ENCODE measurements at regions not wholly inside any gene's neighbourhood (a gene's known extent, or its start where the extent isn't known, plus 50 kb on each side); places are given as distances from the start of the nearest gene placed in this dataset.

DNA sequence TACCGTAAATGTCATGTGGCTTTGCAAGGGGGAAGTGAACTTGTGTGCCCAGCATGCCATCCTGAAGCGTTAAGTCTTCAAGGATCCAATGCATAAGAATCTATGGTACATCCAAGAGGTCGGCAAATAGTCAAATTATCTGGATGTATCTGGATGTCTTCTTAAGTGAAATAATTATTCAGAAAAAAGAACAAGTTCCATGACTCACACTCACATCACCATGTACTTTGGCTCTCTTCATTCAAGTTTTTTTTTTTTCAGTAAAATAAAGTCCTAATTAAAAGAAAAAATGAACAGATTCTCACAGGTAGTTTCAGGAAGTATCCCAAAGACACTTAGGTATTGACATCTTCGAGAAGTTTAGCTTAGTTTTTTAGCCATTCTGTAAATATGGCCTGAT lies 62.7 kb upstream of the MEGF10 start:
- no peaks in the 10 kb centered on the region for H3K36me3 ChIP-seq
- H3K4me1 ChIP-seq, result peaks cover 0 to 13% (median 2%) of the 10 kb centered on the region in 4 donors
- WGBS, 2 donors (ENCODE audit: low coverage in 1 of 2), result 94 to 97% methylated on average over 4 of the region's 4 CpGs
- intact Hi-C loops (cut with DNase I; ENCODE audit: low total_unique reads) (no loop called here), in situ Hi-C loops (cut with MboI; ENCODE audit: low pct_ligation_motif_present in 1 of 4, low pct_unique_long_range_greater_than_20kb in 1 of 4, low sequenced_read_pairs in 3 of 4) (no loop called here)
- H3K27ac ChIP-seq, result no peak overlapping the region
- no peak overlapping the region for H3K4me3 ChIP-seq
- TF ChIP-seq CTCF (IDR thresholded peaks at IDR 0.05), result no peak
- no peak for TF ChIP-seq EP300 (IDR thresholded peaks at IDR 0.05; ENCODE audit: low read depth)
- no peak for TF ChIP-seq POLR2A (IDR thresholded peaks at IDR 0.05)
- no peak for TF ChIP-seq POLR2AphosphoS5 (IDR thresholded peaks at IDR 0.05)
- no peaks in the 10 kb centered on the region for H3K9me3 ChIP-seq
- no peaks in the 10 kb centered on the region for H3K27me3 ChIP-seq
- DNase-seq, result no peak

DNA sequence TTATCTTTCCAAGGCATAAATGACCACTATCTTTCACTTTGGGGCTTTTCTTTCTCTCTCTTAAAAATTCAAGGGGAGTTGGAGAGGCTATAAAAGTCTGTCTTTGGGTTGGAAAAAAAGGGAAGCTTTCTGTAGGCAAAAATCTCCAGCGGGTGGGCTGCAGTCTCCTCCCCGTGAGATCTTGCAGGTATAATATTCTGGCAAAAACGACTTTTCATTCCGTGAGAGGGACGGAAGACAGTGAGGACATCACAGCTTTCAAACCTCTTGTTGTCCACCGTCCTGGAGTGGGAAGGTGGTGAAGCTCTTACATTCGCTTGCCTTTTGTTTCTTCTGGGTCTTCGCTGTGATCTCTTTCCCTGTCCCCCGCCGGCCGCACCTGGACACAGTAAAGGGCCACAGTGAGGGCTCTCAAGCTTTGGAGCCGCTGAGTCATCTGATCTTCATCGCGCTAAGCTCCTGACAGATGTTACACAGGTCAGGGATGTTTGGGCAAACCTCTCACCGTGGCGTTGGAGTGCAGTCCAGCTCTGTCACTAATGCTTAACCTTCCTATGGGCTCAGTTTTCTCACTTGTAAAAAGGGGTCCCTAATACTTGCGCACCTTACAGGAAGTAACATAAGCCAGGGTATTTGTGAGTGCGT lies 61.9 kb upstream of the MEGF10 start:
- Histone ChIP-seq H3K36me3 (no peaks in the 10 kb centered on the region), H3K9me3 (no peaks in the 10 kb centered on the region), H3K27ac (peak overlapping the region in 3 of 4 donors; percentile 53 to 80 (median 77)), H3K27me3 (no peaks in the 10 kb centered on the region), H3K4me1 (peaks cover 0 to 13% (median 2%) of the 10 kb centered on the region in 4 donors), H3K4me3 (peak overlapping the region in 3 of 4 donors; percentile 39 to 60 (median 50))
- DNase-seq, result peak; percentile 7
- intact Hi-C loops (cut with DNase I; ENCODE audit: low total_unique reads) (no loop called here), in situ Hi-C loops (cut with MboI; ENCODE audit: low pct_ligation_motif_present in 1 of 4, low pct_unique_long_range_greater_than_20kb in 1 of 4, low sequenced_read_pairs in 3 of 4) (no loop called here)
- TF ChIP-seq CTCF (IDR thresholded peaks at IDR 0.05) (no peak), POLR2AphosphoS5 (IDR thresholded peaks at IDR 0.05) (no peak), POLR2A (IDR thresholded peaks at IDR 0.05) (no peak), EP300 (IDR thresholded peaks at IDR 0.05; ENCODE audit: low read depth) (no peak)
- WGBS, 2 donors (ENCODE audit: low coverage in 1 of 2), result 84 to 90% methylated on average over 9 to 18 of the region's 18 CpGs

GRCh38 chr5:127229185-127229889 lies 61.3 kb upstream of the MEGF10 start:
- Histone ChIP-seq H3K27ac (peak overlapping the region; percentile 53 to 80 (median 78)), H3K27me3 (no peaks in the 10 kb centered on the region), H3K9me3 (no peaks in the 10 kb centered on the region), H3K4me1 (peaks cover 0 to 13% (median 2%) of the 10 kb centered on the region in 4 donors), H3K36me3 (no peaks in the 10 kb centered on the region), H3K4me3 (peak overlapping the region; percentile 17 to 60 (median 44))
- in situ Hi-C loops (cut with MboI; ENCODE audit: low pct_ligation_motif_present in 1 of 4, low pct_unique_long_range_greater_than_20kb in 1 of 4, low sequenced_read_pairs in 3 of 4) (no loop called here), intact Hi-C loops (cut with DNase I; ENCODE audit: low total_unique reads) (no loop called here)
- TF ChIP-seq POLR2AphosphoS5 (IDR thresholded peaks at IDR 0.05) (peak in 2 of 3 donors; percentile 13 to 25), POLR2A (IDR thresholded peaks at IDR 0.05) (peak; percentile 56), CTCF (IDR thresholded peaks at IDR 0.05) (peak in 2 of 5 experiments; percentile 10 to 22), EP300 (IDR thresholded peaks at IDR 0.05; ENCODE audit: low read depth) (no peak)
- 2% methylated on average over 41 of the region's 61 CpGs; no CpG with 5 or more reads in 1 of the 2 donors for WGBS, 2 donors (ENCODE audit: low coverage in 1 of 2)
- DNase-seq, result peak; percentile 64

GRCh38 chr5:127231118-127231517 lies 59.5 kb upstream of the MEGF10 start:
- intact Hi-C loops (cut with DNase I; ENCODE audit: low total_unique reads) (no loop called here), in situ Hi-C loops (cut with MboI; ENCODE audit: low pct_ligation_motif_present in 1 of 4, low pct_unique_long_range_greater_than_20kb in 1 of 4, low sequenced_read_pairs in 3 of 4) (no loop called here)
- peaks cover 0 to 13% (median 2%) of the 10 kb centered on the region in 4 donors for H3K4me1 ChIP-seq
- DNase-seq, result no peak
- no peaks in the 10 kb centered on the region for H3K27me3 ChIP-seq
- no peaks in the 10 kb centered on the region for H3K9me3 ChIP-seq
- no peak overlapping the region for H3K4me3 ChIP-seq
- H3K27ac ChIP-seq, result no peak overlapping the region
- TF ChIP-seq EP300 (IDR thresholded peaks at IDR 0.05; ENCODE audit: low read depth) (no peak), POLR2AphosphoS5 (IDR thresholded peaks at IDR 0.05) (no peak), POLR2A (IDR thresholded peaks at IDR 0.05) (no peak), CTCF (IDR thresholded peaks at IDR 0.05) (no peak)
- no peaks in the 10 kb centered on the region for H3K36me3 ChIP-seq
- WGBS, 2 donors (ENCODE audit: low coverage in 1 of 2), result 92 to 94% methylated on average over 3 of the region's 3 CpGs

Measured in transverse colon (tissue), 4 donors.